ENCODE measurements at regions not wholly inside any gene's neighbourhood (a gene's known extent, or its start where the extent isn't known, plus 50 kb on each side); places are given as distances from the start of the nearest gene placed in this dataset.

DNA sequence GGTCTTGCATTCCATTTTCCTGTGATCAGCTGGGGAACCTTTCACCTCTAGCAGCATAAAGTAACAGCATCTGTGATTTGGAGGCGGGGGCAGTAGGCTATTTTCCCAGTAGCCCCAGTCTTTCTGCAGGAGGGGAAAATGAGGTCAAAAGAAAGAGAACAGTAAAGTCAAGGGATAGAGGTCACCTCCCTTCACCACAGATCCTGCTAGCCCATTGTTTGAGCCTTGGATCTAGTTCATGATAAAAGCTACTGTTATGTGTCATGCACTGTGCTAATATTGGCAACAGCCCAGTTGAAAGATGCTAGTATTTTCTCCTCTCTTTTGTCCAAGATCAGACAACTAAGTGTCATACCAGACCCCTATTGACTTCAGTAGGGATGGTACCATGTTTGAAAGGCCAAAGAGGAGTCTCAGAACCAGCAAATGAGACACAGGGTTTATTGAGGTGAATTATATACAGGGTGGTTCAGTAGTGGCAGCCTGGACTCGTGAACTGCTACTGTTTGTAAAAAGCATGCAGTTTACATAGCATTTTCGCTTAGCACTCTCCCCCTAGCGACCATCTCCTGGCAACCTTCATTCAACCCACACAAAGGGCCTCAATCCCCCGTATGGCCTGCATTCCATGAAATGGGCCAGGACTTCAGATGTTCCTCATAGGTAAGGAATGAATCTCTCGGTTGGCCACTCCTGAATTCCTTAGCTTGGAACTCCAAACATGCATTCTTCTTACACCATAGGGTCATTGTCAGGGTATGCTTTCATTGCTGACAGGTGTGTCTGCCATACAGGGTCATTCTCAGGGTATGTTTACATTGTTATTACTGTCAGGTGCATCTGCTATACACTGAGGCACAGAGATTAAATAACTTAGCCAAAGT, 170.0 kb upstream of the FRMPD4 start:
- TF ChIP-seq, protein P1, sequence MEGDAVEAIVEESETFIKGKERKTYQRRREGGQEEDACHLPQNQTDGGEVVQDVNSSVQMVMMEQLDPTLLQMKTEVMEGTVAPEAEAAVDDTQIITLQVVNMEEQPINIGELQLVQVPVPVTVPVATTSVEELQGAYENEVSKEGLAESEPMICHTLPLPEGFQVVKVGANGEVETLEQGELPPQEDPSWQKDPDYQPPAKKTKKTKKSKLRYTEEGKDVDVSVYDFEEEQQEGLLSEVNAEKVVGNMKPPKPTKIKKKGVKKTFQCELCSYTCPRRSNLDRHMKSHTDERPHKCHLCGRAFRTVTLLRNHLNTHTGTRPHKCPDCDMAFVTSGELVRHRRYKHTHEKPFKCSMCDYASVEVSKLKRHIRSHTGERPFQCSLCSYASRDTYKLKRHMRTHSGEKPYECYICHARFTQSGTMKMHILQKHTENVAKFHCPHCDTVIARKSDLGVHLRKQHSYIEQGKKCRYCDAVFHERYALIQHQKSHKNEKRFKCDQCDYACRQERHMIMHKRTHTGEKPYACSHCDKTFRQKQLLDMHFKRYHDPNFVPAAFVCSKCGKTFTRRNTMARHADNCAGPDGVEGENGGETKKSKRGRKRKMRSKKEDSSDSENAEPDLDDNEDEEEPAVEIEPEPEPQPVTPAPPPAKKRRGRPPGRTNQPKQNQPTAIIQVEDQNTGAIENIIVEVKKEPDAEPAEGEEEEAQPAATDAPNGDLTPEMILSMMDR (conservative IDR thresholded peaks at IDR 0.05; ENCODE audit: low read depth, low read length) = no peak
- no peak for TF ChIP-seq EZH2 (IDR thresholded peaks at IDR 0.05; ENCODE audit: borderline replicate concordance, low read depth, low read length, poor library complexity, severe bottlenecking)
